ENCODE measurements at regions not wholly inside any gene's neighbourhood (a gene's known extent, or its start where the extent isn't known, plus 50 kb on each side); places are given as distances from the start of the nearest gene placed in this dataset.

- TF ChIP-seq EZH2 (IDR thresholded peaks at IDR 0.05): no peak
- no peak for TF ChIP-seq CTCF (IDR thresholded peaks at IDR 0.05)
These were observed 870.8 kb downstream of the GALC start for GRCh38 chr14:87122166-87122565.

Data from neural progenitor cell (in vitro differentiated cells).